Tibial nerve (tissue), 3 donors: ENCODE measurements at regions not wholly inside any gene's neighbourhood (a gene's known extent, or its start where the extent isn't known, plus 50 kb on each side); places are given as distances from the start of the nearest gene placed in this dataset.

Experiments
- POLR2A ChIP-seq, 2 donors: fragments of 450-650 bp; IDR thresholded peaks; one replicate each; pipeline ENCODE4 v1.6.1; 2017; ENCODE audit warnings: antibody characterized with exemption in 2 of 2, mild to moderate bottlenecking in 2 of 2, moderate library complexity in 2 of 2
- TF ChIP-seq, protein P1 (sequence below), 5 experiments: fragments of 200-600 bp in 3 of 5; fragments of 450-650 bp in 2 of 5; sonication (generic) in 3 of 5; IDR thresholded peaks; one replicate each; pipeline ENCODE4 v1.5.1; 2016 to 2019; ENCODE audit warnings: antibody characterized with exemption in 5 of 5, mild to moderate bottlenecking in 3 of 5, moderate library complexity in 2 of 5

DNA sequence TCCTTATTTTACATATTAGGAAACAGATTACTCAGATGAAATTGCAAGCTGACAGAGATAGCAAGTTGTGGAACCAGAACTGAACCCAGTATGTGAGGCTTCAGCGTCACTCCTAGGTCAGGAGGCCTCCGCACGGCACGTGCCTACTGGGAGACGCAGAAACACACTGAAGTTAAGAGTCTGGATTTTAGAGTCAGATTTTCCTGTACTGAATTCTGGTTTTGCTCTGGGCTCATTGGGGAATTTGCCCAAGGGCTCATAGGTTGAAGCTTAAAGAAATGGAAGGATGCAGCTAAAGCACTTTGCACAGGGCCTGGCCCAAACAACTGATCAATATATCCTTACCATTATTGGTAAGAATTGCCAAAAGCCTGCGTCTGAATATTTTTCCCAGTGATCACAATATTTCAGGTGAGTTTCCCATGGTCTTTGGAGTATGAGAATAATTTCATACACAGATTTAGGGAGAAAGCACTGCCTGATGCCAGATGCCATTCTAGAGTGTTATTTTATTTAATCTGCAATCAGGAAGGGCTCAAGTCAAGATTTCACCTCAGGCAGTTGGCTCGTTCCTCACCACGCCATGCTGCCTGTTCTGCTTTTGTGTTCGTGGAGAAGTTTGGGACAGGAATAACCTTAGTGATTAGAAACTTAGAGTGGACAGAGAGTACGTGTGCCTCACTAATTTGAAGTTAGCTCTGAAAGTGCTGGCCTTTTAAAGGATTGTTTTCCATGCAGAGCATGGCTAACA, 331.9 kb downstream of the MYCN start:
- TF ChIP-seq, protein P1, sequence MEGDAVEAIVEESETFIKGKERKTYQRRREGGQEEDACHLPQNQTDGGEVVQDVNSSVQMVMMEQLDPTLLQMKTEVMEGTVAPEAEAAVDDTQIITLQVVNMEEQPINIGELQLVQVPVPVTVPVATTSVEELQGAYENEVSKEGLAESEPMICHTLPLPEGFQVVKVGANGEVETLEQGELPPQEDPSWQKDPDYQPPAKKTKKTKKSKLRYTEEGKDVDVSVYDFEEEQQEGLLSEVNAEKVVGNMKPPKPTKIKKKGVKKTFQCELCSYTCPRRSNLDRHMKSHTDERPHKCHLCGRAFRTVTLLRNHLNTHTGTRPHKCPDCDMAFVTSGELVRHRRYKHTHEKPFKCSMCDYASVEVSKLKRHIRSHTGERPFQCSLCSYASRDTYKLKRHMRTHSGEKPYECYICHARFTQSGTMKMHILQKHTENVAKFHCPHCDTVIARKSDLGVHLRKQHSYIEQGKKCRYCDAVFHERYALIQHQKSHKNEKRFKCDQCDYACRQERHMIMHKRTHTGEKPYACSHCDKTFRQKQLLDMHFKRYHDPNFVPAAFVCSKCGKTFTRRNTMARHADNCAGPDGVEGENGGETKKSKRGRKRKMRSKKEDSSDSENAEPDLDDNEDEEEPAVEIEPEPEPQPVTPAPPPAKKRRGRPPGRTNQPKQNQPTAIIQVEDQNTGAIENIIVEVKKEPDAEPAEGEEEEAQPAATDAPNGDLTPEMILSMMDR (IDR thresholded peaks at IDR 0.05), result no peak
- no peak for TF ChIP-seq POLR2A (IDR thresholded peaks at IDR 0.05)
